PC-3 (cell line): ENCODE measurements at regions not wholly inside any gene's neighbourhood (a gene's known extent, or its start where the extent isn't known, plus 50 kb on each side); places are given as distances from the start of the nearest gene placed in this dataset.

Experiments used
- EZH2phosphoT487 ChIP-seq: fragments of 300-600 bp; sonication (generic); IDR thresholded peaks from 2 replicates; pipeline ENCODE4 v1.6.1; 2018; ENCODE audit warnings: mild to moderate bottlenecking, antibody characterized with exemption, low read length, borderline replicate concordance
- TF ChIP-seq, protein P1 (sequence below): fragments of 300-600 bp; sonication (generic); conservative IDR thresholded peaks from 2 replicates; pipeline ENCODE4 v1.5.1; 2017; ENCODE audit warnings: antibody characterized with exemption, low read depth, mild to moderate bottlenecking, low read length

DNA sequence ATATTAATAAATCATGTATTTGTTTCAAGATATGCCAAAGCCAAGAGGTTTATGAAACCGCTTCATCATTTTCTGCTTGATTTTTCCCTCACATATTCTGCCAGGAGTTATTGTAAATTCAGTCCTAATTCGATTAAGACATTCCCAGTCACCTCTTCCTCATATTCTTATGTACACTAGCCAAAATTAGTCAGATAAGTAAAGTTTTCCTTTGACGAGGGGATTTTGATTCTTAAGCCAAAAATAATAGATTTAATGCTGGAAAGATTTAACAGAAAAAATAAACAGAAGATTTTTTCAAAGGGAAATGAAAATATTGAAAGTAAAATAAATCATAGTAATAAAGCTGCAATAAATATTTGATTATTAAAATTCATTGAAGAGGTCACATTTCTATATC lies 51.0 kb upstream of the VEGFC start:
- TF ChIP-seq, protein P1, sequence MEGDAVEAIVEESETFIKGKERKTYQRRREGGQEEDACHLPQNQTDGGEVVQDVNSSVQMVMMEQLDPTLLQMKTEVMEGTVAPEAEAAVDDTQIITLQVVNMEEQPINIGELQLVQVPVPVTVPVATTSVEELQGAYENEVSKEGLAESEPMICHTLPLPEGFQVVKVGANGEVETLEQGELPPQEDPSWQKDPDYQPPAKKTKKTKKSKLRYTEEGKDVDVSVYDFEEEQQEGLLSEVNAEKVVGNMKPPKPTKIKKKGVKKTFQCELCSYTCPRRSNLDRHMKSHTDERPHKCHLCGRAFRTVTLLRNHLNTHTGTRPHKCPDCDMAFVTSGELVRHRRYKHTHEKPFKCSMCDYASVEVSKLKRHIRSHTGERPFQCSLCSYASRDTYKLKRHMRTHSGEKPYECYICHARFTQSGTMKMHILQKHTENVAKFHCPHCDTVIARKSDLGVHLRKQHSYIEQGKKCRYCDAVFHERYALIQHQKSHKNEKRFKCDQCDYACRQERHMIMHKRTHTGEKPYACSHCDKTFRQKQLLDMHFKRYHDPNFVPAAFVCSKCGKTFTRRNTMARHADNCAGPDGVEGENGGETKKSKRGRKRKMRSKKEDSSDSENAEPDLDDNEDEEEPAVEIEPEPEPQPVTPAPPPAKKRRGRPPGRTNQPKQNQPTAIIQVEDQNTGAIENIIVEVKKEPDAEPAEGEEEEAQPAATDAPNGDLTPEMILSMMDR, result no peak
- no peak for TF ChIP-seq EZH2phosphoT487
